GM12892 (cell line): ENCODE measurements at regions not wholly inside any gene's neighbourhood (a gene's known extent, or its start where the extent isn't known, plus 50 kb on each side); places are given as distances from the start of the nearest gene placed in this dataset.

Experiments
- POLR2A ChIP-seq: IDR thresholded peaks from 2 replicates; pipeline ENCODE4 v1.6.1; 2011; ENCODE audit warnings: low read depth, low read length, control low read depth
- POLR2AphosphoS5 ChIP-seq: IDR thresholded peaks from 2 replicates; pipeline ENCODE4 v1.6.1; 2011; ENCODE audit warnings: low read depth, low read length, control low read depth

DNA sequence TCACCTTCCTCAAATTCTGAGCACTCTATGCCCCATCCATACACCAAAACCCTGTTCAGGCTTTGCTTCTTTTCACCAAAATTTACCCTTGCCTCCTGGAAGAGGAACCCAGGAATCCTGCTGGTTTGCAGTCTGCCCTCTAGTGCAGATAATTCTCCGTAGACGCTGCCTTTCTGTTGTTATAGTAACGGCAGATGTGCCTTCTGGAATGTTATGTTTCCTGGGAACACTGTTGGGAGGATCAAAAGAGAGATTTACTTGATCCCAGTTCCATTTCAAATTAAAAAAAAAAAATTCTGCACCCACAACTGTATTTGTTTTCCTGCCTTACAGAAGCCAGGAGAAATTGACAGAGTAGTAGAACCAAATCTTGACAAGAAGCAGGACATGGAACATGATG lies 104.2 kb upstream of the RMST start:
- no peak for TF ChIP-seq POLR2A
- TF ChIP-seq POLR2AphosphoS5, result no peak
